AG04450 (cell line): ENCODE measurements at regions not wholly inside any gene's neighbourhood (a gene's known extent, or its start where the extent isn't known, plus 50 kb on each side); places are given as distances from the start of the nearest gene placed in this dataset.

ENCODE experiments used
- CTCF ChIA-PET: fragments of 300-600, 350-600 bp; formaldehyde crosslinking; extraction: SDS; loops from one replicate; lab custom pipeline; 2022; ENCODE audit warnings: antibody characterized with exemption, inconsistent platforms; lab: Charles Lee
- POLR2A ChIA-PET: fragments of 350-600 bp; formaldehyde crosslinking; extraction: SDS; loops from one replicate; lab custom pipeline; 2021; ENCODE audit warnings: antibody characterized with exemption, inconsistent platforms; lab: Yijun Ruan, JAX
- DNase-seq: peaks from one replicate; pipeline ENCODE4 v3.0.0-alpha.2; 2011; ENCODE audit warnings: low read depth, low spot score
- H3K27ac ChIP-seq: one replicate; pipeline ENCODE4 v1.5.1; 2012; ENCODE audit warnings: low read depth, low read length, control low read depth
- H3K27me3 ChIP-seq: one replicate; pipeline ENCODE4 v1.6.0; 2012; ENCODE audit warnings: low read length; ENCODE audit not compliant: control insufficient read depth, insufficient read depth
- H3K4me3 ChIP-seq: 2 replicates; pipeline ENCODE4 v1.5.1; 2011; ENCODE audit warnings: mild to moderate bottlenecking, low read depth, low read length, control low read depth
- H3K9me3 ChIP-seq: 2 replicates; pipeline ENCODE4 v1.5.1; 2012; ENCODE audit warnings: low read length; ENCODE audit not compliant: control insufficient read depth, insufficient read depth
- CTCF ChIP-seq: IDR thresholded peaks from 2 replicates; pipeline ENCODE4 v1.5.1; 2011; ENCODE audit warnings: low read depth, low read length, control low read depth, inconsistent platforms

GRCh38 chr9:129514891-129515290 is 106.0 kb downstream of the C9orf50 start:
- DNase-seq = no peak
- TF ChIP-seq CTCF = no peak
- POLR2A ChIA-PET = interaction anchor here (0.6 to 0.7 kb wide), 2 partner anchors 56 to 560 kb away, joined by 3 to 8 read pairs; no protein-coding TSS in a partner anchor
- H3K27me3 ChIP-seq = no peaks in the 10 kb centered on the region
- no peak overlapping the region for H3K27ac ChIP-seq
- H3K4me3 ChIP-seq = no peak overlapping the region
- CTCF ChIA-PET = interaction anchor here (1.0 kb wide), 1 partner anchor 341 kb away, joined by 4 read pairs; no protein-coding TSS in a partner anchor
- H3K9me3 ChIP-seq = peaks cover 64% of the 10 kb centered on the region

- H3K4me3 ChIP-seq = no peak overlapping the region
- no peak for DNase-seq
- TF ChIP-seq CTCF = no peak
- H3K27me3 ChIP-seq = no peaks in the 10 kb centered on the region
- peaks cover 66% of the 10 kb centered on the region for H3K9me3 ChIP-seq
- CTCF ChIA-PET = no interaction called here
- POLR2A ChIA-PET = interaction anchor here (0.6 to 0.7 kb wide), 2 partner anchors 56 to 560 kb away, joined by 3 to 8 read pairs; no protein-coding TSS in a partner anchor
- no peak overlapping the region for H3K27ac ChIP-seq
These were observed 106.4 kb downstream of the C9orf50 start for GRCh38 chr9:129514497-129514867.

- ChIA-PET CTCF (no interaction called here), POLR2A (interaction anchor here (0.7 kb wide), 1 partner anchor 56 kb away, joined by 3 read pairs; no protein-coding TSS in a partner anchor)
- no peak overlapping the region for H3K27ac ChIP-seq
- H3K9me3 ChIP-seq = peaks cover 66% of the 10 kb centered on the region
- H3K4me3 ChIP-seq = no peak overlapping the region
- no peaks in the 10 kb centered on the region for H3K27me3 ChIP-seq
- no peak for TF ChIP-seq CTCF
- no peak for DNase-seq
These were observed 106.9 kb downstream of the C9orf50 start for GRCh38 chr9:129513856-129514496.

GRCh38 chr9:129513282-129513681 is 107.6 kb downstream of the C9orf50 start:
- no peak for DNase-seq

More at GRCh38 chr9:129513282-129513681, 107.6 kb downstream of the C9orf50 start:
- no peaks in the 10 kb centered on the region for H3K27me3 ChIP-seq
- no peak overlapping the region for H3K27ac ChIP-seq
- POLR2A ChIA-PET = no interaction called here
- peaks cover 63% of the 10 kb centered on the region for H3K9me3 ChIP-seq
- TF ChIP-seq CTCF = no peak
- H3K4me3 ChIP-seq = no peak overlapping the region
- CTCF ChIA-PET = no interaction called here
